HFF-Myc (cell line): ENCODE measurements at regions not wholly inside any gene's neighbourhood (a gene's known extent, or its start where the extent isn't known, plus 50 kb on each side); places are given as distances from the start of the nearest gene placed in this dataset.

Source experiments
- DNase-seq: peaks from one replicate; pipeline ENCODE4 v3.0.0-alpha.2; 2011; ENCODE audit warnings: low read depth; ENCODE audit errors: extremely low read depth
- H3K4me3 ChIP-seq: replicated peaks from 2 replicates; pipeline ENCODE4 v1.5.1; 2011; ENCODE audit warnings: low read depth, mild to moderate bottlenecking, control low read depth, low read length
- TF ChIP-seq, protein P1 (sequence below): IDR thresholded peaks from 2 replicates; pipeline ENCODE4 v1.5.1; 2012; ENCODE audit warnings: mild to moderate bottlenecking, low read depth, low read length, control low read depth; ENCODE audit errors: missing control alignments

DNA sequence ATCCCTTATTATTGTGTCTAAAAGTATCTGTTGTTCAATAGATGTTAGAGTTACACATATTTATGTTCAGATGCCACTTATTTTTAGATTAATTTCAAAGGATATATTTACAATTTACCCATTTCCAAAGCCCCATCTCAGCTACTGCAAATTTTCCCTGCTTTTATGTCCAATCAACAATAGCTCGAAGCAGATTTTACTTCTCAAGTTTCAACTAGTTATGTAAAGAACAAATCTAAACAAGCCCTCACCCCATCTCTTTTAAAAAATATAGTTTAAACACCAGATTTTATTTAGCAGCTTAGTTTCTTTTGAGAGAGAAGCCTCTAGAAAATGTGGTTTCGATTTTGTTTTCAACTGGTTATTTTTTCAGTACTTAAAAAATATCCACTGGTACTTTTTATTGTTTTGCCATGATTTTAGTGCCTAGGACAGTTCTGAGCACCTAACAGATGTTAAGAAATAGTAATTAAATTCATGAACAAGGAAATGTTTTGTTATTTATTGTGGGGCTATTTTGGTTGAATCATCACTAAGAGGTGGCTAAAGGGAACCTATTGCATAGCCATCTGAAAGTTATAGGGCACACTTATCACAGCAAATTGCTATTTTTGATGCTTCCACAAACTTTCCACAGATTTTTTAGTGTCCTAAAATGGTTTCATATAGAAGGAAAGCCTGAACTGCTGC, 96.2 kb upstream of the BMP4 start:
- TF ChIP-seq, protein P1, sequence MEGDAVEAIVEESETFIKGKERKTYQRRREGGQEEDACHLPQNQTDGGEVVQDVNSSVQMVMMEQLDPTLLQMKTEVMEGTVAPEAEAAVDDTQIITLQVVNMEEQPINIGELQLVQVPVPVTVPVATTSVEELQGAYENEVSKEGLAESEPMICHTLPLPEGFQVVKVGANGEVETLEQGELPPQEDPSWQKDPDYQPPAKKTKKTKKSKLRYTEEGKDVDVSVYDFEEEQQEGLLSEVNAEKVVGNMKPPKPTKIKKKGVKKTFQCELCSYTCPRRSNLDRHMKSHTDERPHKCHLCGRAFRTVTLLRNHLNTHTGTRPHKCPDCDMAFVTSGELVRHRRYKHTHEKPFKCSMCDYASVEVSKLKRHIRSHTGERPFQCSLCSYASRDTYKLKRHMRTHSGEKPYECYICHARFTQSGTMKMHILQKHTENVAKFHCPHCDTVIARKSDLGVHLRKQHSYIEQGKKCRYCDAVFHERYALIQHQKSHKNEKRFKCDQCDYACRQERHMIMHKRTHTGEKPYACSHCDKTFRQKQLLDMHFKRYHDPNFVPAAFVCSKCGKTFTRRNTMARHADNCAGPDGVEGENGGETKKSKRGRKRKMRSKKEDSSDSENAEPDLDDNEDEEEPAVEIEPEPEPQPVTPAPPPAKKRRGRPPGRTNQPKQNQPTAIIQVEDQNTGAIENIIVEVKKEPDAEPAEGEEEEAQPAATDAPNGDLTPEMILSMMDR, result no peak
- no peak overlapping the region for H3K4me3 ChIP-seq
- DNase-seq, result peak; percentile 2

DNA sequence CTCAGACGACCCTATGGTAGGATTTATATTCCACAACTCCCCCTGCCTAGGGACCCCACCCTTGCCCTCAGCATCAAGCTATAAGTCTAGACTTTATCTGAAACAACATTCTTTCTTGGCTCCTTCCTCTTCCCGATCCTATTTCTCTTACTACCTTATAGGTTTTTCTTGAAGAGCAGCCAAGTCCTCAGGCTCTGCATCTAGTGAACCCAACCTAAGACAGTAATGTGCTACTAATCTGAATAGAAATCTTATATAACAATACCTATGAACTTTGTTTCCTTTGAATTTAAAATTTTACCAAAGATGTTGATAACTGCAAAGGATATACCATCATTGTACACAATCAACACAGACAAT, 96.7 kb upstream of the BMP4 start:
- TF ChIP-seq, protein P1, result no peak
- H3K4me3 ChIP-seq, result no peak overlapping the region
- DNase-seq, result no peak

DNA sequence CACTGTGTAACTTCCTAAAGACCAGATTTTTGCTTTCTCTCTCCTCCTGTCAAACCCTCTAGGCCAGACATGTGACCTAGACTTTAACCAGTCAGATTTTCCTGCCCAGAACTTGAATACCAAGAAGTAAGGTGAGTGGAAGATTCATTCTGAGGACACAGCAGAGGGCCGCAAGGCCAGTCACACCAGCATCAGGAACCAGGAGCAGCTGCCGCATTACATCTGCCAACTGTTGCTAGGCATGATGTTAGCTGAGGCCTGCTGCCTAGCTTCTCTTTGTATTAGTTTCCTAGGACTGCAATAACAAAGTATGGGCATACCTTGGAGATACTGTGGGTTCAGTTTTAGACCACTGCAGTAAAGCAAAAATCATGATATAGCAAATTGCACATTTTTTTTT, 101.9 kb upstream of the BMP4 start:
- no peak overlapping the region for H3K4me3 ChIP-seq
- no peak for DNase-seq
- TF ChIP-seq, protein P1, result no peak

DNA sequence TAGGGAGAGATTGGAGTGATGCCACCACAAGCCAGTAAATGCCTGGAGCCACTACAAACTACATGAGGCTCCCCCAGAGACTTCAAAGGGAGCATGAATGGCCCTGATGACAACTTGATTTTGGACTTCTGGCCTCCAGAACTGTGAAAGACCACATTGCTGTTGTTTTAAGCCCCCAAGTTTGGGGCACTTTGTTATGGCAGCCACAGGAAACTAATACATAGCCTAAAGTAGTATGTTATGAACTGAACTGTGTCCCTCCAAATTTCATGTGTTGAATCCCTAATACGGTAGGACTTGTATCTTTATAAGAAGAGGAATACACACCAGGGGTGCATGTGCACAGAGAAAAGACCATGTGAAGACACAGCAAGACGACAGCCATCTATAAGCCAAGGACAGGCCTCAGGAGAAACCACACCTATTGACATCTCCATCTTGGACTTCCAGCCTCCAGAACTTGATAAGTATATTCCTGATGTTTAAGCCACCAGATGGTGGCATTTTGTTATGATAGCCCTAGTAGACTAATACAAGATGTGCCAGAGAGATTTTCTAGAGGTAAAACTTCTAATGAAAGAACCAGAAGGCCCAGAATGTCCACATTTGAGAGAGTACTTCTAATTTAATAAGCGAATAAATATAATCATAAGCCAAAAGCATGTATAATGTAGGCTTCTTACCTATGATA, 127.1 kb upstream of the BMP4 start:
- no peak overlapping the region for H3K4me3 ChIP-seq
- no peak for DNase-seq
- TF ChIP-seq, protein P1, result no peak

DNA sequence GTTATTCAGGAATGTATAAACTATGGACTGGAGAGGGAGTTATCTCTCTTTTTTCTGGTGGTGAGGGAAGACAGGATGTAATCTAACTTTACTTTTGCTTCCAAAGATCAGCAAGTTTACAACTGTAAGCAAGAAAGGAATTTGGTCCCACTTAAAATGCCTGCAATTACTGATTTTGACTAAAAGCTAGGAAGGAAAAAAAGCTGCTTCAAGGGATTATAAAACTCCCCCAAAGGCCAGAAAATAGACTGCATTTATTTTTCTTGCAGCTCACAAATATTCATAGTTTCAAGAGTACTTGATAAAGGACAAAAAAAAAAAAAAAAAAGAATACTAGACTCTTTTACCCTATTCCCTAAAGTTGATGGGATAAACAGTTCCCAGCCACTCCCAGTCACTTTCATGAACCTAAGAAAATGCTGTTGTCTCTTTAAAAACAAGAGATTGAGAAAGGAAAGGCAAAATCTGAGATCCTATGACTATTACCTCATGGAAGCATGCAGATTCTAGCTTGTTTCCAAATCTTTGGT, 128.7 kb upstream of the BMP4 start:
- H3K4me3 ChIP-seq, result no peak overlapping the region
- TF ChIP-seq, protein P1, result no peak
- DNase-seq, result no peak

DNA sequence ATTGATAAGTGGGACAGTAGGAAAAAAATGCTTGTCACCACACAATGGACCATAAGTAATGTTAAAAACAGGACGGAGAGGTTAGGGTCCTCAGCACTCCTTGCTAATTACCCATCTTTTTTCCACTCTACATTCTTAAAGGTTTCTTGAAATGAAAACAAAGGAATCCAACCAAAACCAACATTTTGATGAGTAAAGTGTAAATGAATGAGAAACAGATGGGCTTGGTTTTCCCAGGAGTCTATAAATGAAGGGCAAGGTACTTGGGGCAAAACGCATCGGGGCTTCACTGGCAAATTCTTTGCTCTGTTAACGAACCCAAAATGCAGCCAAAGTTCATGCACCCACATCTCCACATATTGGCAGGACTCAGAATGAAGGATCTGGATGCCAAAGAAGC, 129.2 kb upstream of the BMP4 start:
- no peak for DNase-seq
- no peak overlapping the region for H3K4me3 ChIP-seq
- TF ChIP-seq, protein P1, result no peak

DNA sequence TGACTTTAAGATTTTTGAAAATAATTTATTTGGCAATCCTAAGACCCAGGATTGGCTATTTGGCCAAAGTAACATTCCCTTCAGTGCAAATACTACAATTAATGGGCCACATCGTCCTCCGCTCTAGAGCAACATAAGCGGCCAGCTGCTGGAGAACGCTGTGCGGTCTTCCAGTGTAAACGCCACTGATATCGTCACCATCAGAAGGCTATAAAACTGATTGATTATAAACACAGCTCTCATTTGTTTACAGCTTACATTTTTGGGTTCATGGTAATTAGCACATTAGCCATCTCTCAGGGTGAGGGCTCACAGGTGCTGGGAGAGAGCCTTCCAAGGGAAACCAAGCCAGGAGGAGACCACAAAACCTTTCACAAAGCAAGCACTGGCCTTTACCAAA, 130.1 kb upstream of the BMP4 start:
- no peak for DNase-seq
- H3K4me3 ChIP-seq, result no peak overlapping the region
- TF ChIP-seq, protein P1, result no peak
